Esophagus squamous epithelium (tissue), 4 donors: ENCODE measurements at regions not wholly inside any gene's neighbourhood (a gene's known extent, or its start where the extent isn't known, plus 50 kb on each side); places are given as distances from the start of the nearest gene placed in this dataset.

Experiments
- POLR2A ChIP-seq, 4 donors: fragments of 450-650 bp; IDR thresholded peaks; one replicate each; pipeline ENCODE4 v1.6.1; 2017; ENCODE audit warnings: antibody characterized with exemption in 4 of 4, mild to moderate bottlenecking in 4 of 4, moderate library complexity in 3 of 4
- TF ChIP-seq, protein P1 (sequence below), 6 experiments: fragments of 450-650 bp in 4 of 6; fragments of 200-600 bp in 2 of 6; sonication (generic) in 2 of 6; IDR thresholded peaks; one replicate each; pipeline ENCODE4 v1.5.1; 2016 to 2019; ENCODE audit warnings: antibody characterized with exemption in 6 of 6, mild to moderate bottlenecking in 4 of 6, moderate library complexity in 4 of 6

DNA sequence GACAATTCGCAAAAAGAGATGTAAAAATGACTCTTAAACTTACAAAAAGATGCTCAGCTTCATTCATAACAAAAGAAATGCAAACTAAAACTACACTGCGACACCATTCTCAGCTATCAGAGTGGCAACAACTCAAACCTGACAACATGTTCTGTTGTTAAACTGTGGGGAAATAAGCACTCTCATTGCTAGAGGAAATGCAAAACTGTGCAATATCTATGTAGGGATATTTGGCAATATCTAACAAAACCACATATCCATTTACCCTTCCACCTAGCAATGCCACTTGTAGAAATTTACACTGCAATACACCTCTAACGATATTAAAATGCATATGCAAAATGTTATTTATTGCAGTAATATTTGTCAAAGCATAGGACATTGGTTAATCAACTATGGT is 78.3 kb upstream of the EGFL6 start:
- TF ChIP-seq, protein P1, sequence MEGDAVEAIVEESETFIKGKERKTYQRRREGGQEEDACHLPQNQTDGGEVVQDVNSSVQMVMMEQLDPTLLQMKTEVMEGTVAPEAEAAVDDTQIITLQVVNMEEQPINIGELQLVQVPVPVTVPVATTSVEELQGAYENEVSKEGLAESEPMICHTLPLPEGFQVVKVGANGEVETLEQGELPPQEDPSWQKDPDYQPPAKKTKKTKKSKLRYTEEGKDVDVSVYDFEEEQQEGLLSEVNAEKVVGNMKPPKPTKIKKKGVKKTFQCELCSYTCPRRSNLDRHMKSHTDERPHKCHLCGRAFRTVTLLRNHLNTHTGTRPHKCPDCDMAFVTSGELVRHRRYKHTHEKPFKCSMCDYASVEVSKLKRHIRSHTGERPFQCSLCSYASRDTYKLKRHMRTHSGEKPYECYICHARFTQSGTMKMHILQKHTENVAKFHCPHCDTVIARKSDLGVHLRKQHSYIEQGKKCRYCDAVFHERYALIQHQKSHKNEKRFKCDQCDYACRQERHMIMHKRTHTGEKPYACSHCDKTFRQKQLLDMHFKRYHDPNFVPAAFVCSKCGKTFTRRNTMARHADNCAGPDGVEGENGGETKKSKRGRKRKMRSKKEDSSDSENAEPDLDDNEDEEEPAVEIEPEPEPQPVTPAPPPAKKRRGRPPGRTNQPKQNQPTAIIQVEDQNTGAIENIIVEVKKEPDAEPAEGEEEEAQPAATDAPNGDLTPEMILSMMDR (IDR thresholded peaks at IDR 0.05): no peak
- TF ChIP-seq POLR2A (IDR thresholded peaks at IDR 0.05): no peak
